ENCODE measurements at regions not wholly inside any gene's neighbourhood (a gene's known extent, or its start where the extent isn't known, plus 50 kb on each side); places are given as distances from the start of the nearest gene placed in this dataset.

DNA sequence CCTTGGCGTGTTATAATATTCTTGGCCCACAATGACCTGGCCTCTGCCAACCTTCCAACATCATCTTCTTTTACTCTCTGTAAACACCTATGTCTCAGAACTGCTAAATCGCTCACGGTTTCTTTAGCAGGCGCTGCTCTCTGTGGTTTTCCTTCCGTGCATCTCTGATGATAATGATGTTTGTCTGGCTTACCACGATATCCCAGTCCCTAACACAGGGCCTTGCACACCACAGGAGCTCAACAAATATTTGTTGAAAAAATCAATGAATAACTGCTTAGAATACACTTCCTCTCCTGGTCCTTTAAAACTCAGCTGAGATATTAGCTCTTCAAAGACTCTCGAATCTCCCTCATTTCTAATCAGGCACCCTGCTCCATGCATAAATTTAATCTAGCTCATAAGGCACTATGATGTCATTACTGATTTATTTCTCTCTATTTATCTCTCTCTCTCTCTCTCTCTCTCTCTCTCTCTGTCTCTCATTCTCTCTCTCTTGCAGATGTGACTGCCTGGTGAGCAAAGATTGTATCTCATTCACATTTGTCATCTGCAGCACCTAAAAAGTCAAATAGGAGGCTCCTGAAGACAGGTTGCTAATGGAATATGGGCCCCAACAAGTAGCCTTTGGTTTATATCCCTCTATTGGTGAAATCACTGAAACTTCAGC lies 206.4 kb downstream of the NHLRC3 start:
- H3K27me3 Mint-ChIP-seq: peaks cover 7% of the 10 kb centered on the region
- no peaks in the 10 kb centered on the region for H3K4me1 Mint-ChIP-seq
- H3K36me3 Mint-ChIP-seq: no peaks in the 10 kb centered on the region
- H3K4me3 Mint-ChIP-seq: no peak overlapping the region
- no peak overlapping the region for H3K27ac Mint-ChIP-seq
- H3K9me3 Mint-ChIP-seq: peaks cover 0 to 2% (median 0%) of the 10 kb centered on the region in 3 donors

DNA sequence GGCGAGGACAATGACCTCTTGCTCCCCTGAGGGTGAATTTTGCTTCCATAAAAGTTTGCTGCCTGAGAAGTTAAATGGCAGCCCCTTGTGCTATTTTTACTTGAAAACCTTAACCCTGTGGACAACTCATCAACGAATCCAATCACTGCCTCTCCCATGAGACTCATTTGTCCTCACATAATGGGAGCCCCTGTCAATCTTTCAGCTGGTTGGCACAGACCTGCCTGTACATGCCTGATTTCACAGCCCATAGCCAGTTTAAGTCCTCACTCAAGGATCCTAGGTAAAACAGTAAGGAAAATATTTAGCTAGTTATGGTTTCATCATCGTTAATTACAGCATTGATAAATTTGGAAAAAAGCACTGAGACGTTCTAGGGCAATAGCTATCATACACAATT lies 207.4 kb downstream of the NHLRC3 start:
- H3K4me1 Mint-ChIP-seq: no peaks in the 10 kb centered on the region
- H3K27me3 Mint-ChIP-seq: peaks cover 7% of the 10 kb centered on the region
- H3K9me3 Mint-ChIP-seq: peaks cover 0 to 2% (median 0%) of the 10 kb centered on the region in 3 donors
- H3K4me3 Mint-ChIP-seq: no peak overlapping the region
- H3K27ac Mint-ChIP-seq: no peak overlapping the region
- H3K36me3 Mint-ChIP-seq: no peaks in the 10 kb centered on the region

DNA sequence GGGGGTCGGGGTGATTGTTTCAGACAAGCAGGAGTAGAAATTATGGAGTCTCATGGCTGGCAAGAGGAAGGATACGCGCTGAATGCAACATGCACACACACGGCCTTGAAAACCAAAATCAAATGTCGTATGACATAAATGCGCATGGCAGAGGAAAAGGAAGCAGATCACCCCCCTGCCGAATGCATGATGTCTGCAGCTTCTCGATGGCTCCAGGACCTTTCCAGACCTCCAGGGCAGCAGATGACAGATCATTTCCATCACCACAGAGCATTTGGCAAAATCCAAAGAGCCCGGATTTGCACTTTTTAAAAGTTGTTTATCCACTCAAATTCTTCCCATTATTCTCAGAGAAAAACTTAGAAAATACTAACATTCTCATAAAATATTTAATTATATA lies 211.7 kb downstream of the NHLRC3 start:
- Mint-ChIP-seq H3K4me1 (no peaks in the 10 kb centered on the region), H3K27ac (no peak overlapping the region), H3K9me3 (peaks cover 0 to 2% (median 0%) of the 10 kb centered on the region in 3 donors), H3K27me3 (peaks cover 3% of the 10 kb centered on the region), H3K36me3 (no peaks in the 10 kb centered on the region), H3K4me3 (no peak overlapping the region)

GRCh38 chr13:39250440-39250839 lies 212.2 kb downstream of the NHLRC3 start:
- H3K9me3 Mint-ChIP-seq: peaks cover 0 to 2% (median 0%) of the 10 kb centered on the region in 3 donors
- peaks cover 3% of the 10 kb centered on the region for H3K27me3 Mint-ChIP-seq
- no peak overlapping the region for H3K27ac Mint-ChIP-seq
- no peaks in the 10 kb centered on the region for H3K4me1 Mint-ChIP-seq
- no peaks in the 10 kb centered on the region for H3K36me3 Mint-ChIP-seq
- no peak overlapping the region for H3K4me3 Mint-ChIP-seq

GRCh38 chr13:39251340-39251739 lies 213.1 kb downstream of the NHLRC3 start:
- Mint-ChIP-seq H3K36me3 (no peaks in the 10 kb centered on the region), H3K4me3 (no peak overlapping the region), H3K27ac (no peak overlapping the region), H3K4me1 (peaks cover 0 to 2% (median 0%) of the 10 kb centered on the region in 3 donors), H3K27me3 (peaks cover 2% of the 10 kb centered on the region), H3K9me3 (peaks cover 0 to 2% (median 0%) of the 10 kb centered on the region in 3 donors)

DNA sequence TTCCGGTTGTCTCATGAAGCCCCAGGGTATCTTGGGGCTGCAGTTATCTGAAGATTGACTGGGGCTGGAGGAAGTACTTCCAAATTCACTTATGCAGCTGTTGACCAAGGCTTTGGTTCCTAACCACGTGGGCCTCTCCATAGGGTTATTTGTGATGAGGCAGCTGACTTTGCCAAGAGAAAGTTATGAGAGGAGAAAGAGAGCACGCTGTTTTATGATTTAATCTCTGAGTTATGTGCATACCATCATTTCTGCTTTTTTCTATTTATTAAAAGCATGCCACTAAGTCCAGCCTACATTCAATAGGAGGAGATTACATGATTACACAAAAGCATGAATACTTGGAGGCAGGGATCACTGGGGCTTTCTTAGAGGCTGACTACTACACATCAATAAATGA lies 215.5 kb downstream of the NHLRC3 start:
- Mint-ChIP-seq H3K27ac (no peak overlapping the region), H3K36me3 (no peaks in the 10 kb centered on the region), H3K9me3 (no peaks in the 10 kb centered on the region)

GRCh38 chr13:39254601-39255000 lies 216.3 kb downstream of the NHLRC3 start:
- H3K4me3 Mint-ChIP-seq: no peak overlapping the region
- no peaks in the 10 kb centered on the region for H3K9me3 Mint-ChIP-seq
- no peak overlapping the region for H3K27ac Mint-ChIP-seq
- H3K27me3 Mint-ChIP-seq: no peaks in the 10 kb centered on the region
- peaks cover 0 to 2% (median 0%) of the 10 kb centered on the region in 3 donors for H3K4me1 Mint-ChIP-seq
- no peaks in the 10 kb centered on the region for H3K36me3 Mint-ChIP-seq

More for the DNA sequence above, 215.5 kb downstream of the NHLRC3 start:
- Mint-ChIP-seq H3K4me3 (no peak overlapping the region), H3K4me1 (peaks cover 0 to 2% (median 0%) of the 10 kb centered on the region in 3 donors), H3K27me3 (no peaks in the 10 kb centered on the region)

GRCh38 chr13:39257642-39258041 lies 219.4 kb downstream of the NHLRC3 start:
- H3K4me1 Mint-ChIP-seq: peaks cover 0 to 2% (median 0%) of the 10 kb centered on the region in 3 donors
- H3K9me3 Mint-ChIP-seq: no peaks in the 10 kb centered on the region
- no peak overlapping the region for H3K27ac Mint-ChIP-seq
- no peak overlapping the region for H3K4me3 Mint-ChIP-seq
- H3K27me3 Mint-ChIP-seq: no peaks in the 10 kb centered on the region
- no peaks in the 10 kb centered on the region for H3K36me3 Mint-ChIP-seq

DNA sequence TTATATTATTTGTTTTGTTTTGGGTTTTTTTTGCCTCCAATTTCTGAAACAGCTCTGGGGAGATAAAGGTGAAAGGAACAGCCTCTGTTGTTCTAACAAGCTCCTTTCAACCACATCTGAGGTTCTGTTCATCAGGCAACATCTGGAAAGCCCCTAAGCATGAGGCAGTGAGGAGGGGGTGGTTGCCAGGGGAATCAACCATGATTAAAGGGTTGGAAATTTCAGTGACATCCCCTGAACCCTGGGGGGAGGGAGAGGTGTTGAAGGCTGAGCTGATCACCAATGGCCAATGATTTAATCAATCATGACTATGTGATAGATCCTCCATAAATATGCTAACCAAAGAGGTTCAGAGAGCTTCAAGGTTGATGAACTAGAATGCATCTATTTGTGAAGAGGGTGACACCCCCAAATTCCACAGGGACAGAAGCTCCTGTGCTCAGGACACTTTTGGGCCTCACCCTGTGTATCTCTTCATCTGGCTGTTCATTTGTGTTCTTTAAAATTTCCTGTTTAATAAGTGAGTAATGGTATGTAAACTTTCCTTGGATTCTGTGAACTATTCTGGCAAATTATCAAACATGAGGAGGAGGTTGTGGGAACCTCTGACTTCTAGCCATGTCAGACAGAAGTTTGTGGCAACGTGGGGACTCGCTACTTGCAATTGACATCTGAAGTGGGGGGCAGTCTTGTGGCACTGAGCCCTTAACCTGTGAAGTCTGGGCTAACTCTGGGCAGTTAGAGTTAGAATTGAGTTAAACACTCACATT lies 221.3 kb downstream of the NHLRC3 start:
- no peak overlapping the region for H3K4me3 Mint-ChIP-seq
- H3K27ac Mint-ChIP-seq: no peak overlapping the region
- no peaks in the 10 kb centered on the region for H3K36me3 Mint-ChIP-seq
- H3K4me1 Mint-ChIP-seq: peaks cover 0 to 2% (median 0%) of the 10 kb centered on the region in 3 donors
- peaks cover 0 to 3% (median 0%) of the 10 kb centered on the region in 3 donors for H3K9me3 Mint-ChIP-seq
- no peaks in the 10 kb centered on the region for H3K27me3 Mint-ChIP-seq

DNA sequence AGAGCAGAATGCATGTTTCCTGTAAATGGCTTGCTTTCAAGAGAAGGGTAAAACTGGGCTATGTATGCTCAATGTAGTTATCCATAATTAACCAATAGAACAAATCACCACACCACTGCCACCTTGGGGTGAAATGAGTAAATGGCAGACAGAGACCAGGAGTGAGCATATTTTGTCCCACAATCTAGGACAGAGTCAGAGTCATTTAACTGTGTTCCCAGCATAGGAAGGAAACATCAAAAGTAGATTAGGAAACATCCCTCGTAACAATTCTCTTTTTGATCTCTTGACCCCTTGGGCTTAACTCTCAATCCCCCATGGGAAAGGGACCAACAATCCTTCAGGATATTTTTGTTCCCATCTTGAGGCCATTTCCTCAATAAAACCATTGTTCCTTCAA lies 224.8 kb downstream of the NHLRC3 start:
- Mint-ChIP-seq H3K4me1 (no peaks in the 10 kb centered on the region), H3K27me3 (no peaks in the 10 kb centered on the region), H3K36me3 (no peaks in the 10 kb centered on the region), H3K9me3 (peaks cover 0 to 9% (median 5%) of the 10 kb centered on the region in 3 donors), H3K4me3 (no peak overlapping the region), H3K27ac (no peak overlapping the region)

DNA sequence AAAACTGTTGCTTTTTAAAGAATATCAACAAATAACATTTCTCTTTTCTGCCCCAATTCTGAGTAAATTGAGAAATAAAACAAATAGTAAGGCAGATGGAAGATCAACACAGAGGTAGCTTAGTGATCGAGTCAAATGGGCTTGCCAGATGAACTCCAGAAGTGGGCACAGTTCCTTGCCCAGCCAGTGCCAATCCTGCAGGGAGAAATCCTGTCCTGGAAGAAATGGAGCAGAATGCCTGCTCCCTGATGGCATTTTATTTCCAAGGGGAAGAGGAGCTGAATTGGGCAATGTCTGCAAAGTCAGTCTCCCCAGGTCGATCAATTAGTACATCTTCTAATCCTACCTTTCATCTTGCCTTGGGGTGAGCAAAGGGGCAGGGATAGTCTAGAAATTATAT lies 225.3 kb downstream of the NHLRC3 start:
- peaks cover 1% of the 10 kb centered on the region for H3K27me3 Mint-ChIP-seq

DNA sequence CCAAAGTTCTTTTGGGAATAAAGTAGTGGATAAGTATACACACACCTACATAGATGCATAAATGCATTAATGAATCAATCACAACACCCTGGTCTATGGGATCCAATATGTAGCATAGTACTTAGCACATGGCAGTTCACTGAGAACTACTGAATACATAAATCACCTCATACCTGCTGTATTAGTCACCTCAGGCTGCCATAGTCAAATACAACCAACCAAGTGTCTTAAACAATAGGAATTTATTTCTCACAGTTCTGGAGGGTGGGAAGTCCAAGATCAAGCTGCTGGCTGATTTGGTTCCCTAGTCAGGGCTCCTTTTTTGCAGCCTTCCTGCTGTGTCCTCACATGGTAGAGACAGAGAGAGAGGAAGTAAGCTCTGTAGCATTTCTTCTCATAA lies 228.2 kb downstream of the NHLRC3 start:
- Mint-ChIP-seq H3K27me3 (peaks cover 6% of the 10 kb centered on the region), H3K9me3 (peaks cover 1 to 9% (median 7%) of the 10 kb centered on the region in 3 donors), H3K27ac (no peak overlapping the region), H3K36me3 (peaks cover 1% of the 10 kb centered on the region), H3K4me1 (no peaks in the 10 kb centered on the region), H3K4me3 (no peak overlapping the region)

More for the DNA sequence above, 225.3 kb downstream of the NHLRC3 start:
- Mint-ChIP-seq H3K9me3 (peaks cover 0 to 9% (median 5%) of the 10 kb centered on the region in 3 donors), H3K27ac (no peak overlapping the region), H3K36me3 (no peaks in the 10 kb centered on the region), H3K4me3 (no peak overlapping the region), H3K4me1 (no peaks in the 10 kb centered on the region)

DNA sequence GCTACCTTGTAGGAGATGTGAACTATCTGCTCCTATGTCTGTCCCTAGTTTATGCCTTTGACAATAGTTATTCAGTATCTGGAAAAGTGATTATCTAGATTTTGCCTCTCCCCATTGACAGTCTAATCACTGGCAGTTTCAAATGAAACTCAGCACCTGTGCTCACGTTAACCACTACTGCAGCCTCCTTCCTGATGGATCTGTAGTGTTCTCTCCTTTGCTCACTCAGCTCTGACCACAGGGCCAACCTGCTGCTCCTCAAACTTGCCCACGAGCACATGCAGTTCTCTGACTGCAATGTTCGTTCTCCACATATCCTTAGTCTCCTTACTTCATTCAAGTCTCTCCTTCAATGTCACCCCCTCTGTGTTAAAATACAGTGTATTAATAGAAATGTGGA lies 230.1 kb downstream of the NHLRC3 start:
- Mint-ChIP-seq H3K27ac (no peak overlapping the region), H3K4me3 (no peak overlapping the region), H3K27me3 (peaks cover 6% of the 10 kb centered on the region), H3K9me3 (peaks cover 1 to 9% (median 4%) of the 10 kb centered on the region in 3 donors), H3K4me1 (no peaks in the 10 kb centered on the region), H3K36me3 (peaks cover 1% of the 10 kb centered on the region)

GRCh38 chr13:39269004-39269403 lies 230.7 kb downstream of the NHLRC3 start:
- H3K4me3 Mint-ChIP-seq: no peak overlapping the region

DNA sequence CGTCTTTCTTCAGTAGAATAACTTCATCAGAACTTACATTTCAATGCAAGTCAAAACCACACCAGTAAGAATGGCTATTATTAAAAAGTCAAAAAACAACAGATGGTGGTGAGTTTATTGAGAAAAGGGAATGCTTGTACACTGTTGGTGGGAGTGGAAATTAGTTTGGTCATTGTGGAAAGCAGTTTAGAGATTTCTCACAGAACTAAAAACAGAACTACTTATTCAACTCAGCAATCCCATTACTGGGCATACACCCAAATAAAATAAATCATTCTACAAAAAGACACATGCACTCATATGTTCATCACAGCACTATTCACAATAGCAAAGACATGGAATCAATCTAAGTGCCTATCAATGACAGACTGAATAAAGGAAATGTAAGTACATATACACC lies 231.2 kb downstream of the NHLRC3 start:
- Mint-ChIP-seq H3K36me3 (peaks cover 1% of the 10 kb centered on the region), H3K9me3 (peaks cover 1 to 9% (median 4%) of the 10 kb centered on the region in 3 donors), H3K4me1 (no peaks in the 10 kb centered on the region), H3K4me3 (no peak overlapping the region), H3K27ac (no peak overlapping the region), H3K27me3 (peaks cover 6% of the 10 kb centered on the region)

More at GRCh38 chr13:39269004-39269403, 230.7 kb downstream of the NHLRC3 start:
- H3K4me1 Mint-ChIP-seq: no peaks in the 10 kb centered on the region
- no peak overlapping the region for H3K27ac Mint-ChIP-seq
- peaks cover 6% of the 10 kb centered on the region for H3K27me3 Mint-ChIP-seq
- H3K9me3 Mint-ChIP-seq: peaks cover 1 to 9% (median 4%) of the 10 kb centered on the region in 3 donors
- peaks cover 1% of the 10 kb centered on the region for H3K36me3 Mint-ChIP-seq
